Mesendoderm (in vitro differentiated cells): ENCODE measurements at regions not wholly inside any gene's neighbourhood (a gene's known extent, or its start where the extent isn't known, plus 50 kb on each side); places are given as distances from the start of the nearest gene placed in this dataset.
A peak's percentile ranks its signal among the peaks of the same experiment; 100 is the strongest.
"Not testable (repeated sequence)": the region's sequence is repeated elsewhere in the genome, so short reads cannot be mapped to it uniquely, and the experiment has no call there.

Experiments used
- DNase-seq: peaks from one replicate; pipeline ENCODE4 v3.0.0; 2013
- H2AK5ac ChIP-seq: 2 replicates; pipeline ENCODE4 v1.6.1; 2013; ENCODE audit warnings: low read length, inconsistent platforms
- H2BK120ac ChIP-seq: 2 replicates; pipeline ENCODE4 v1.6.1; 2013; ENCODE audit warnings: low read depth, mild to moderate bottlenecking, low read length, moderate library complexity, mixed read lengths
- H2BK15ac ChIP-seq: replicated peaks from 2 replicates; pipeline ENCODE4 v1.6.1; 2013; ENCODE audit warnings: low read depth, mild to moderate bottlenecking, moderate library complexity
- H2BK5ac ChIP-seq: 2 replicates; pipeline ENCODE4 v1.6.1; 2013; ENCODE audit warnings: low read length, inconsistent platforms
- H3K18ac ChIP-seq: 2 replicates; pipeline ENCODE4 v1.6.1; 2013; ENCODE audit warnings: mild to moderate bottlenecking, low read length, mixed read lengths
- H3K23ac ChIP-seq: one replicate; pipeline ENCODE4 v1.6.1; 2013; ENCODE audit warnings: low read length
- H3K27ac ChIP-seq: 2 replicates; pipeline ENCODE4 v1.5.1; 2013; ENCODE audit warnings: low read depth, mild to moderate bottlenecking, inconsistent platforms, low read length, moderate library complexity
- H3K27me3 ChIP-seq: 2 replicates; pipeline ENCODE4 v1.6.1; 2013; ENCODE audit warnings: low read length, control low read depth, mild to moderate bottlenecking, inconsistent platforms; ENCODE audit not compliant: insufficient read depth, poor library complexity
- H3K36me3 ChIP-seq: 2 replicates; pipeline ENCODE4 v1.6.1; 2013; ENCODE audit warnings: low read length, inconsistent platforms; ENCODE audit not compliant: control insufficient read depth, insufficient read depth
- H3K4ac ChIP-seq: one replicate; pipeline ENCODE4 v1.6.1; 2013; ENCODE audit warnings: low read depth, mild to moderate bottlenecking, low read length, moderate library complexity
- H3K4me1 ChIP-seq: 2 replicates; pipeline ENCODE4 v1.6.1; 2013; ENCODE audit warnings: low read depth, low read length, inconsistent platforms; ENCODE audit not compliant: control insufficient read depth
- H3K4me2 ChIP-seq: 2 replicates; pipeline ENCODE4 v1.6.1; 2013; ENCODE audit warnings: low read length
- H3K4me3 ChIP-seq: 2 replicates; pipeline ENCODE4 v1.5.1; 2013; ENCODE audit warnings: mild to moderate bottlenecking, low read length
- H3K56ac ChIP-seq: one replicate; pipeline ENCODE4 v1.6.1; 2013; ENCODE audit warnings: low read length
- H3K79me1 ChIP-seq: 2 replicates; pipeline ENCODE4 v1.6.1; 2013; ENCODE audit warnings: low read length, inconsistent platforms
- H3K79me2 ChIP-seq: 2 replicates; pipeline ENCODE4 v1.6.1; 2013; ENCODE audit warnings: mild to moderate bottlenecking, low read length; ENCODE audit not compliant: control insufficient read depth, insufficient read depth
- H3K9ac ChIP-seq: 2 replicates; pipeline ENCODE4 v1.6.1; 2013; ENCODE audit warnings: low read length, inconsistent platforms
- H4K5ac ChIP-seq: one replicate; pipeline ENCODE4 v1.6.1; 2013; ENCODE audit warnings: low read length
- H4K8ac ChIP-seq: one replicate; pipeline ENCODE4 v1.6.1; 2013; ENCODE audit warnings: low read depth, mild to moderate bottlenecking, control low read depth, low read length, moderate library complexity
- WGBS: extraction: QIAGEN DNeasy Blood & Tissue Kit; methylation state at CpG from one replicate; pipeline ENCODE4 v1.1.7; 2013; ENCODE audit warnings: low lambda C conversion rate, missing lambda C conversion rate; ENCODE audit not compliant: insufficient coverage; ENCODE audit errors: extremely low coverage; 5-methylcytosine and 5-hydroxymethylcytosine counted together

DNA sequence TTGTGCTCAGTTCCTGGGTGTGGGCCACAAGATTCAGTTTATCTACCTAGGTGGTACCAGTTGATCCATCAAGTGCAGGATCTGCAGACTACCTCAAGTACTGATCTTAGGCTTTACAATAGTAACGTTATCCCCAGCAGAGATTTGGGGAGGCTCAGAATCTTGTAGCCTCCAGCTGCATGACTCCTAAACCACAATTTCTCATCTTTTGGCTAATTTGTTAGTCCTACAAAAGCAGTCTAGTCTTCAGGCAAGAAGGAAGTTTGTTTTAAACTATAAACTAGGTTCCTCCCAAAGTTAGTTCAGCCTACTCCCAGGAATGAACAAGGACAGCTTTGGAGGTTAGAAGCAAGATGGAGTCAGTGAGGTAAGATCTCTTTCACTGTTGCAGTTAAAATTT, 213.5 kb upstream of the PIEZO2 start:
- Histone ChIP-seq H2BK15ac (no peak overlapping the region), H2BK5ac (no peak overlapping the region), H3K36me3 (no peaks in the 10 kb centered on the region), H2BK120ac (no peak overlapping the region), H3K4me1 (no peaks in the 10 kb centered on the region), H4K5ac (no peak overlapping the region), H3K9ac (no peak overlapping the region), H3K79me2 (no peaks in the 10 kb centered on the region), H3K23ac (no peak overlapping the region), H3K27ac (no peak overlapping the region), H3K56ac (no peak overlapping the region), H3K4ac (no peak overlapping the region), H2AK5ac (no peak overlapping the region), H3K27me3 (no peaks in the 10 kb centered on the region), H3K4me2 (no peak overlapping the region), H4K8ac (no peak overlapping the region), H3K79me1 (no peaks in the 10 kb centered on the region), H3K18ac (no peak overlapping the region), H3K4me3 (no peak overlapping the region)
- no CpG with 5 or more reads among the region's 1 CpG for WGBS
- no peak for DNase-seq

DNA sequence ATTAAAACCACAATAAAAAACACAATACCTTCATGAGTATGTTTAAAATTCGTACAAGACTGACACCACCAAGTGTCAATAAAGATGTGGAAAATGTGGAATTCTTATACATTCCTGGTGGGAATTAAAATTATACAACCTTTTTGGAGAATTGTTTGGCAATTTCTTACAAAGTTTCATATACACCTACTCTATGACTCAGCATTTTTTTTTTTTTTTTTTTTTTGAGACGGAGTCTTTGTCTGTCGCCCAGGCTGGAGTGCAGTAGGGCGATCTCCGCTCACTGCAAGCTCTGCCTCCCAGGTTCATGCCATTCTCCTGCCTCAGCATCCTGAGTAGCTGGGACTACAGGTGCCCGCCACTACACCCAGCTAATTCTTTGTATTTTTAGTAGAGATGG, 212.5 kb upstream of the PIEZO2 start:
- not testable (repeated sequence) for H3K27ac ChIP-seq, H4K5ac ChIP-seq, H3K4ac ChIP-seq, H2BK5ac ChIP-seq, H3K79me2 ChIP-seq, H4K8ac ChIP-seq, H3K4me2 ChIP-seq, H3K4me1 ChIP-seq, H3K18ac ChIP-seq, H3K36me3 ChIP-seq, H2BK120ac ChIP-seq, DNase-seq, H3K56ac ChIP-seq, H3K27me3 ChIP-seq, H2AK5ac ChIP-seq, H3K79me1 ChIP-seq, H3K9ac ChIP-seq, H3K4me3 ChIP-seq, H3K23ac ChIP-seq, H2BK15ac ChIP-seq
- WGBS, result no CpG with 5 or more reads among the region's 6 CpGs

- Histone ChIP-seq H2BK15ac (no peak overlapping the region), H3K36me3 (no peaks in the 10 kb centered on the region), H3K27ac (no peak overlapping the region), H3K9ac (no peak overlapping the region), H4K8ac (no peak overlapping the region), H3K79me1 (no peaks in the 10 kb centered on the region), H3K4me3 (no peak overlapping the region), H3K23ac (no peak overlapping the region), H3K4ac (no peak overlapping the region), H3K27me3 (no peaks in the 10 kb centered on the region), H3K4me2 (no peak overlapping the region), H2BK120ac (no peak overlapping the region), H2AK5ac (no peak overlapping the region), H3K56ac (no peak overlapping the region), H4K5ac (no peak overlapping the region), H3K18ac (no peak overlapping the region), H3K4me1 (no peaks in the 10 kb centered on the region), H2BK5ac (no peak overlapping the region), H3K79me2 (no peaks in the 10 kb centered on the region)
- no peak for DNase-seq
- WGBS, result no CpG with 5 or more reads among the region's 1 CpG
These were observed 208.3 kb upstream of the PIEZO2 start for GRCh38 chr18:11357678-11358077.

DNA sequence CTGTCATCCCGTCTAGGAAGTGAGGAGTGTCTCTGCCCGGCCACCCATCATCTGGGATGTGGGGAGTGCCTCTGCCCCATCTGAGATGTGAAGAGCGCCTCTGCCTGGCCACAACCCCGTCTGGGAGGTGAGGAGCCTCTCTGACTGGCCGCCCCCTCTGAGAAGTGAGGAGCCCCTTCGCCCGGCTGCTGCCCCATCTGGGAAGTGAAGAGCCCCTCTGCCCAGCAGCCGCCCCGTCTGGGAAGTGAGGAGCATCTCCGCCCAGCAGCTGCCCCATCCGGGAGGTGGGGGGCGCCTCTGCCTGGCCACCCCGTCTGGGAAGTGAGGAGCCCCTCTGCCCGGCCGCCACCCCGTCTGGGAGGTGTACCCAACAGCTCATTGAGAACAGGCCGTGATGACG, 195.2 kb upstream of the PIEZO2 start:
- not testable (repeated sequence) for H3K23ac ChIP-seq, H3K27ac ChIP-seq, H3K79me2 ChIP-seq, H4K5ac ChIP-seq, H3K4ac ChIP-seq, H3K36me3 ChIP-seq, H3K9ac ChIP-seq, H2AK5ac ChIP-seq, H3K79me1 ChIP-seq, H3K4me1 ChIP-seq, H3K18ac ChIP-seq, DNase-seq, H4K8ac ChIP-seq, H2BK5ac ChIP-seq, H3K56ac ChIP-seq, H2BK15ac ChIP-seq, H3K4me3 ChIP-seq, H2BK120ac ChIP-seq, H3K4me2 ChIP-seq, H3K27me3 ChIP-seq
- WGBS, result no CpG with 5 or more reads among the region's 18 CpGs

DNA sequence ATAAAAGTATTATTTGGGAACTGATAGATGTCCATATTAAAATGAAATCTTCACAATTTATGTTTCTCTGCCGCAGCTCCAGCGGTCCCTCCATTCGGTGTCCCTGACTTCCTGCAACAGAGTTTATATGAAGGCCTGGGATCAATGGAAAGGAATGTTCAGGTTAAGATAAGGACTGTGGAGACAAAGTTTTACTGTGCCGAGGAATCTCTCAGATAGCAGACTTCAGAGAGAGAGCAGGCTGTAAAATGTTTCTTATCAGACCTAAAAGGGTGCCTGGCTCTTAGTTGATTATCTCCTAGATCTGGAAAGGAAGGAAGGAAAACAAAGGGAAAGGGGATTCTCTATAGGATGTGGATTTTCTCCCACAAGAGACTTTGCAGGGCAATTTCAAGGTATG, 193.7 kb upstream of the PIEZO2 start:
- no peak overlapping the region for H3K27ac ChIP-seq
- H3K4ac ChIP-seq, result no peak overlapping the region
- WGBS, result no CpG with 5 or more reads among the region's 4 CpGs

GRCh38 chr18:11342115-11342514, 192.7 kb upstream of the PIEZO2 start:
- not testable (repeated sequence) for H3K18ac ChIP-seq, H4K5ac ChIP-seq, H3K27ac ChIP-seq, H4K8ac ChIP-seq, H2BK15ac ChIP-seq, H3K23ac ChIP-seq, H3K4me3 ChIP-seq, H3K79me2 ChIP-seq, H3K36me3 ChIP-seq, H3K27me3 ChIP-seq, H3K79me1 ChIP-seq, H3K4me2 ChIP-seq, H2BK5ac ChIP-seq, H3K9ac ChIP-seq, H3K56ac ChIP-seq, DNase-seq, H2AK5ac ChIP-seq, H3K4ac ChIP-seq, H3K4me1 ChIP-seq, H2BK120ac ChIP-seq
- no CpG with 5 or more reads among the region's 5 CpGs for WGBS

More for the DNA sequence above, 193.7 kb upstream of the PIEZO2 start:
- no peak overlapping the region for H2BK5ac ChIP-seq
- H3K4me2 ChIP-seq, result no peak overlapping the region
- H3K18ac ChIP-seq, result no peak overlapping the region
- H2BK120ac ChIP-seq, result no peak overlapping the region
- H3K79me2 ChIP-seq, result no peaks in the 10 kb centered on the region
- no peaks in the 10 kb centered on the region for H3K79me1 ChIP-seq
- H4K8ac ChIP-seq, result no peak overlapping the region
- H3K9ac ChIP-seq, result no peak overlapping the region
- DNase-seq, result peak; percentile 75
- no peak overlapping the region for H4K5ac ChIP-seq
- no peak overlapping the region for H2AK5ac ChIP-seq
- H3K23ac ChIP-seq, result no peak overlapping the region
- no peaks in the 10 kb centered on the region for H3K27me3 ChIP-seq
- H2BK15ac ChIP-seq, result no peak overlapping the region
- no peaks in the 10 kb centered on the region for H3K4me1 ChIP-seq
- no peak overlapping the region for H3K4me3 ChIP-seq
- no peaks in the 10 kb centered on the region for H3K36me3 ChIP-seq
- H3K56ac ChIP-seq, result no peak overlapping the region
